ENCODE measurements at regions not wholly inside any gene's neighbourhood (a gene's known extent, or its start where the extent isn't known, plus 50 kb on each side); places are given as distances from the start of the nearest gene placed in this dataset.

GRCh38 chr11:31887180-31887579 lies 76.1 kb upstream of the PAX6 start:
- DNase-seq = no peak

DNA sequence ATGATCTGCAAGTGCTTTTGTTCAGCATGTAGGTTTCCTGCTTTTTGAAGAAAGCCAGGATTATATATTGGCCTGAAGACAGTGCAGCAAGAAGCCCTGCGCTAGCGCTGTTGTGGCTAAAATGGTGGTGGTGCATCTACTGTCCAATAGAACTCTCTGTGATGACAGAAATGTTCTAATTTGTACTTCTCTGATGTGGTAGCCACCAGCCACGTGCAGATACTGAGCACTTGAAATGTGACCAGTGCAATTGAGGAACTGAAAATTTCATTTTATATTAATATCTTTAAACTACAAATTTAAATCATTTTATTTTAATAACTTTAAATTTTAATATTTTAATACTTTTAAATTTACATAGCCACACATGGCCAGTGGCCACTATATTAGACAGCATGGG lies 73.0 kb upstream of the PAX6 start:
- no peak for DNase-seq

- DNase-seq = no peak
These were observed 72.3 kb upstream of the PAX6 start for GRCh38 chr11:31883435-31883834.

DNA sequence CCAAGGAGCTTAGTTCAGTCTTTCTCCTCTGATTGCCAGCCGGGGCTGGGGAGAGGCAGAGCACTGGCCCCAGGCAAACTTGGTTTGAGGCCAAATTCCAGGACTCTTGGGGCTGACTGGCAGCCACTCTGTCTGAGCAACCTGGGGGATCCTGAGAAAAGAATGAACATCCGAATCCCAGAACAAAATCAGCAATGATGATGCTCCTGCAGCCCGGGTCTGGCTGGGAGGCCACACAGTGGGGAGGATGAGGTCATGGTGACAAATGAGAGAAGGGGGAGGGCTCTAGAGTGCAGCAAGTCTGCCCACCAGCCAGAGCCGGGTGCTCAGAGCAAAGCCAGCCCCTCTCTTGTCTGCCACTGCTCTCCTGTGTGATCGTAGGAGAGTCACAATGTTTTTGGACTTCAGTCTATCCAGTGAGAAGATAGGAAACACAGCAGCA lies 71.8 kb upstream of the PAX6 start:
- DNase-seq = no peak

- DNase-seq = no peak
These were observed 70.7 kb upstream of the PAX6 start for GRCh38 chr11:31881825-31882224.

DNA sequence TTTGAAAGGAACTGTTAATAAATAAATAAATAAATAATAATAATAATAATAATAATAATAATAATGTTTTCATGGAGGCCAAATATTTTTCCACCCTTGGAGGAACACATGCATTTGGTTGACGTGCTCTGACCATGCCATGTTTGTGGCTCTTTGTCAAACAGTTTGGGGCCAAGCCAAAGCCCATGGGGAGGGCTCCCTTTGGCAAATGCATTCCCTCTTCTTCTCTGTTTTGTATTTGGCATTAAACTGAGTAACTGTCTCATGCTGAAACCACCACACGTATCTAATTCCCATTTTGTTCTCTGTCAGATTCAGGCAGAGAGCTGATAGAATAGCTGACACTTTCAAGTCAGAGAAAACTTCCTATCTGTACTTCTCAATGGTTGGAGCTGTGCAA lies 68.6 kb upstream of the PAX6 start:
- no peak for DNase-seq

- no peak for DNase-seq
These were observed 66.7 kb upstream of the PAX6 start for GRCh38 chr11:31877863-31878262.

- no peak for DNase-seq
These were observed 66.0 kb upstream of the PAX6 start for GRCh38 chr11:31877083-31877482.

DNA sequence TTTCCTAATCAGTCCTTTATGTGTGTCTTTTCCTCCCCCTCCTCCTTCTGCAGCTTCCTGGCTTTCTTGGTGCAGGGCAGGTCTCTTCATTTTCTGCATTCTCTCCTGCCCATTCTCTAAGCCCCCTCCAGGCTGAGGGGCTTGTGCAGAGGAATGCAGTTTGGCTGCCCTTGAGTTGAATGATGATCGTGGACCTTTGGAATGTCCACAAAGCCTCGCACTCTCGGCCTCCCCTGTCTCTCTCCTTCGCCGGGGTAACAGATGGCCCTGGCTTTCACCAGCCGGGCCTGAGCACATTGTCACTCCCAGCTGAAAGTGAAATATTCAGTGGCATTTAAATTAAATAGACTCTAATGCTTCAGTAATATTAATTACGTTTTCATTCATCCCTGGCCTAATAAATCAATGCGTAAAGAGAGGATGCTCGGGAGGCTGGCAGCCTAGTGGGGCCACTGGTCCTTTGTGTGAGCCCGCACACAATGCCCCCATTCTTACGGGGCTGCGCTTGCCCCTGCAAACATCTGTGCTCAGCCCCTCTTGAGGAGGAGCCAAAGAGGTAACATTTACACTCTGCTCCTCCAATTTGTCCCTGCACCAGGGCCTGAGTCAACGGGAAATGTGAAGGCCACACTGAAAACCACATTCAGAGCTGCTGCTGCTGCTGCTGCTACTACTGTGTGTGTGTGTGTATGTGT lies 64.9 kb upstream of the PAX6 start:
- no peak for DNase-seq

DNA sequence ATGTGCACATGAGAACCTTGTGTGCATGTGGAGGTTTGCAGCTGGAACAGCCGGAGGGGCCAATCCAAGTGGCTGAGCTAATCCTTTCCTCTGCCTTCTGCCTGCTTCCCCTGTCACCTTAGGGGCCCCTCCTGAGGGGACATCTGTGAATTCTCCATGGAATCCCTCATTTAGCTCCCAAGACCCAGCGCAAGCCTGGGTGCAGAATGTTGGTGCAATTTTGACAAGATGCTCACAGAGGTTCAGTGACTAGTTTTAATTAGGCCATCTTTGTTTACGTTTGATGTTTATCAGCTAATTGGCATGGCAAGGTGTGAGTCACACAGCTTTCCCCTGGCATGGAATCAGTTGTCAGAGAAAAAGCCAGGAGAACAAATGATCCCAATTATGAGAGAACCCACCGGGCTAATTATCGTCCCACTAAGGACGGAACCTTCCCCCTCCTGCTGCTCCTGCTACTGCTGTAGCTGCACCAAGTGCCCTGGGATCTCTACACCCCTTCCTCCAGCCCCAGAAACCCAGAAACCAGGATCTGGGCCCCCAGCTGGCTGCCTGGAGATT lies 63.6 kb upstream of the PAX6 start:
- no peak for DNase-seq

GRCh38 chr11:31873124-31873523 lies 62.0 kb upstream of the PAX6 start:
- no peak for DNase-seq

- DNase-seq = no peak
These were observed 60.9 kb upstream of the PAX6 start for GRCh38 chr11:31872076-31872443.

GRCh38 chr11:31871310-31872075 lies 60.4 kb upstream of the PAX6 start:
- no peak for DNase-seq

DNA sequence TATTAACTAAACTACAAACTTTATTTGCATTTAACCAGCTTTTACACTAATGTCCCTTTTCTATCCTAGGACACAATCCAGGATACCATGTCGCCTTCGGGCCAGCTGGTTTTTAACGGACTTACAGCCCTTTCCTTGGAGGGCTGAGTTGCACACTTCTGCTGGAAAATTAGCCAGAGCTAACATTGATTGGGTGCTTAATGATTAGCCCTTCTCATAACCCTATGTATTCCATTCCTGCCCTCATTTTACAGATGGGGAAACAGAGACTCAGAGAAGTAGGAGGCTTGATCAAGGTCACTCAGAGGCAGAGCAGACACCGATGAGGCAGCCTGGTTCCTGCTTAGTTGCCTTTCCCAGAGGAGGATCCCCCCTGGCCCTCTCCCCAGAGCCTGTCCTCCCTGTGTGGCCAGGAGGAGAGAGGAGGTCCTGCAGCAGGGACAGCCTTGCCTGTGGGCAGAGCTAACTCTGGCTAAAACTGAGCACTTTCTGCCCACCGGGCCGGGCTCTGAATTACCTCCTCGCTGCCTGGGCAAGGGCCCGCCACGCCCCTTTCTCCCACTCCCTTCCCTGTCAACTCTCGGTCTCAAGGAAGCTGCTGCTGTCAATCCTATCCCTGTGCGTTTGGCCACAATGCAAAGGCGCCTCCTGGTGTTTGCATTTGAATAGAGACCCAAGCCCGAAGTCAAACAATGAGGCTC lies 59.6 kb upstream of the PAX6 start:
- DNase-seq = no peak

DNA sequence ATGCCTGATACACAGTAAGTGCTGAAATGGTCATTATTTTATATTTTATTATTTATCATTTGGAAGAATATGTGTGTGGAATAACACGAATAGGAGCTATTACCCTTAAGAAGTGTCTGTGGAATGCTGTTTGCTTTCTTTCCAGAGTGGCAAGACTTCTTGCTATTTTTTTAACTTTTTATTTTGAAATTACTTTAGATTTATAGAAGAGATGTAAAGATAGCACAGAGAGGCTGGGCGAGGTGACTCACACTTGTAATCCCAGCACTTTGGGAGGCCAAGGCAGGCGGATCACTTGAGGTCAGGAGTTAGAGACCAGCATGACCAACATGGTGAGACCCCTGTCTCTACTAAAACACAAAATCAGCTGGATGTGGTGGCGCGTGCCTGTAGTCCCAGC lies 58.9 kb upstream of the PAX6 start:
- DNase-seq = no peak

GRCh38 chr11:31865606-31866300 lies 54.6 kb upstream of the PAX6 start:
- no peak for DNase-seq

GRCh38 chr11:31863170-31863832 lies 52.2 kb upstream of the PAX6 start:
- no peak for DNase-seq

GRCh38 chr11:31861011-31861410 lies 49.9 kb upstream of the PAX6 start:
- no peak for DNase-seq

Data from activated naive CD4-positive, alpha-beta T cell (primary cell).